H1 (cell line): ENCODE measurements at regions not wholly inside any gene's neighbourhood (a gene's known extent, or its start where the extent isn't known, plus 50 kb on each side); places are given as distances from the start of the nearest gene placed in this dataset.

Experiments used
- RXRA ChIP-seq: IDR thresholded peaks from 2 replicates; pipeline ENCODE4 v1.6.1; 2011; ENCODE audit warnings: low read depth, mild to moderate bottlenecking, low read length, moderate library complexity; ENCODE audit not compliant: insufficient read depth
- SIN3A ChIP-seq, 2 experiments: IDR thresholded peaks in 1 of 2; conservative IDR thresholded peaks in 1 of 2; 2 replicates each; pipeline ENCODE4 v1.6.1; 2011 to 2012; ENCODE audit warnings: low read length in 2 of 2, improper control_type of control experiment in 1 of 2, low read depth in 1 of 2, mild to moderate bottlenecking in 1 of 2

DNA sequence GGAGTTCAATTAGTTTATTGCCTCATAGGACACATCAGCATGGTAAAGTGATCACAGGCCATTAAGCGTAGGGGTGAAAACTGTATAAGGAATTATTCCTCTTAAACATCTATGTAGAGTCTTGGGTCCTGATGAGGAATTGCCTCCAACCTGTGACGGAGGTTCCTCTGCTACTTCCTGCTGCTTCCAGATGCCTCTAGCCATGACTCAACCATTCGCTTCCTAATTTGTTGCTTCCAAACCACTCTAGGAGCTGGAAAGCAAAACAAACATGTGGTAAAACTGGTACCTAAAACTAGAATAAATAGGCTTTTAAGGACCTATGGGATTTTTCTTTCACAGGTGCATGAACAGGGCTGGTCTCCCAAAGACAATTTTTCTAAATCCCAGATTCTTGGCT, 253.8 kb downstream of the KLF12 start (continued):
- TF ChIP-seq SIN3A (conservative IDR thresholded peaks at IDR 0.05 in 1 of 2, IDR thresholded peaks at IDR 0.05 in 1 of 2; ENCODE audit: low read depth in 1 of 2, low read length in 2 of 2), result no peak
- no peak for TF ChIP-seq RXRA
- TF ChIP-seq, all 59 proteins: peak for 0
